IPS-18a (cell line): ENCODE measurements at regions not wholly inside any gene's neighbourhood (a gene's known extent, or its start where the extent isn't known, plus 50 kb on each side); places are given as distances from the start of the nearest gene placed in this dataset.
"Not testable (repeated sequence)": the region's sequence is repeated elsewhere in the genome, so short reads cannot be mapped to it uniquely, and the experiment has no call there.

Source experiments
- H3K27ac ChIP-seq: one replicate; pipeline ENCODE4 v1.5.1; 2013; ENCODE audit warnings: low read length
- H3K27me3 ChIP-seq: one replicate; pipeline ENCODE4 v1.6.1; 2013; ENCODE audit warnings: mild to moderate bottlenecking, low read length; ENCODE audit not compliant: control insufficient read depth, insufficient read depth
- H3K36me3 ChIP-seq: one replicate; pipeline ENCODE4 v1.6.1; 2013; ENCODE audit warnings: low read depth, low read length; ENCODE audit not compliant: control insufficient read depth
- H3K4me1 ChIP-seq: one replicate; pipeline ENCODE4 v1.6.1; 2013; ENCODE audit warnings: low read depth, low read length; ENCODE audit not compliant: control insufficient read depth
- H3K4me3 ChIP-seq: one replicate; pipeline ENCODE4 v1.5.1; 2013; ENCODE audit warnings: low read length
- H3K9ac ChIP-seq: one replicate; pipeline ENCODE4 v1.6.1; 2013; ENCODE audit warnings: mild to moderate bottlenecking, low read length, moderate library complexity
- H3K9me3 ChIP-seq: one replicate; pipeline ENCODE4 v1.6.1; 2013; ENCODE audit warnings: low read depth, low read length; ENCODE audit not compliant: control insufficient read depth

GRCh38 chr12:116376354-116377193 lies 99.1 kb upstream of the MED13L start:
- no peak overlapping the region for H3K9ac ChIP-seq
- no peaks in the 10 kb centered on the region for H3K9me3 ChIP-seq
- H3K4me3 ChIP-seq, result no peak overlapping the region
- no peaks in the 10 kb centered on the region for H3K36me3 ChIP-seq
- H3K4me1 ChIP-seq, result peaks cover 17% of the 10 kb centered on the region
- H3K27ac ChIP-seq, result no peak overlapping the region
- H3K27me3 ChIP-seq, result peaks cover 5% of the 10 kb centered on the region

GRCh38 chr12:116377194-116377571 lies 99.7 kb upstream of the MED13L start:
- H3K4me3 ChIP-seq, H3K27ac ChIP-seq: not testable (repeated sequence)

GRCh38 chr12:116378002-116378401 lies 100.5 kb upstream of the MED13L start:
- peaks cover 5% of the 10 kb centered on the region for H3K27me3 ChIP-seq
- H3K9me3 ChIP-seq, result no peaks in the 10 kb centered on the region
- peaks cover 30% of the 10 kb centered on the region for H3K4me1 ChIP-seq
- H3K9ac ChIP-seq, result no peak overlapping the region
- H3K36me3 ChIP-seq, result no peaks in the 10 kb centered on the region
- no peak overlapping the region for H3K4me3 ChIP-seq
- no peak overlapping the region for H3K27ac ChIP-seq

More at GRCh38 chr12:116377194-116377571, 99.7 kb upstream of the MED13L start:
- not testable (repeated sequence) for H3K9ac ChIP-seq, H3K27me3 ChIP-seq, H3K36me3 ChIP-seq, H3K9me3 ChIP-seq
- peaks cover 22% of the 10 kb centered on the region for H3K4me1 ChIP-seq

- Histone ChIP-seq H3K9ac (no peak overlapping the region), H3K36me3 (no peaks in the 10 kb centered on the region), H3K27ac (no peak overlapping the region), H3K9me3 (no peaks in the 10 kb centered on the region), H3K4me3 (no peak overlapping the region), H3K27me3 (peaks cover 5% of the 10 kb centered on the region), H3K4me1 (peaks cover 36% of the 10 kb centered on the region)
Measured at GRCh38 chr12:116380108-116380507, 102.6 kb upstream of the MED13L start.

GRCh38 chr12:116380740-116381139 lies 103.2 kb upstream of the MED13L start:
- not testable (repeated sequence) for H3K4me3 ChIP-seq, H3K27me3 ChIP-seq, H3K27ac ChIP-seq, H3K9me3 ChIP-seq, H3K36me3 ChIP-seq
- peaks cover 36% of the 10 kb centered on the region for H3K4me1 ChIP-seq
- H3K9ac ChIP-seq, result peak overlapping the region; percentile 41

GRCh38 chr12:116381240-116381743 lies 103.8 kb upstream of the MED13L start:
- H3K36me3 ChIP-seq, result no peaks in the 10 kb centered on the region
- H3K4me1 ChIP-seq, result peaks cover 31% of the 10 kb centered on the region
- H3K27ac ChIP-seq, result no peak overlapping the region

GRCh38 chr12:116381744-116382685 lies 104.5 kb upstream of the MED13L start:
- Histone ChIP-seq H3K36me3 (no peaks in the 10 kb centered on the region), H3K4me3 (peak overlapping the region; percentile 50), H3K9me3 (no peaks in the 10 kb centered on the region), H3K9ac (peak overlapping the region; percentile 41), H3K27ac (no peak overlapping the region), H3K27me3 (peaks cover 5% of the 10 kb centered on the region), H3K4me1 (peaks cover 28% of the 10 kb centered on the region)

More at GRCh38 chr12:116381240-116381743, 103.8 kb upstream of the MED13L start:
- Histone ChIP-seq H3K4me3 (peak overlapping the region; percentile 50), H3K27me3 (peaks cover 5% of the 10 kb centered on the region), H3K9ac (peak overlapping the region; percentile 41), H3K9me3 (no peaks in the 10 kb centered on the region)

GRCh38 chr12:116382686-116383530 lies 105.4 kb upstream of the MED13L start:
- H3K4me3 ChIP-seq, result peak overlapping the region; percentile 50

GRCh38 chr12:116384175-116384574 lies 106.7 kb upstream of the MED13L start:
- Histone ChIP-seq H3K9ac (no peak overlapping the region), H3K36me3 (no peaks in the 10 kb centered on the region), H3K4me3 (no peak overlapping the region), H3K9me3 (no peaks in the 10 kb centered on the region), H3K4me1 (peaks cover 28% of the 10 kb centered on the region), H3K27ac (no peak overlapping the region), H3K27me3 (peaks cover 5% of the 10 kb centered on the region)

More at GRCh38 chr12:116382686-116383530, 105.4 kb upstream of the MED13L start:
- Histone ChIP-seq H3K27me3 (peaks cover 5% of the 10 kb centered on the region), H3K36me3 (no peaks in the 10 kb centered on the region), H3K9ac (no peak overlapping the region), H3K9me3 (no peaks in the 10 kb centered on the region), H3K4me1 (peaks cover 28% of the 10 kb centered on the region), H3K27ac (no peak overlapping the region)

GRCh38 chr12:116384691-116385485 lies 107.4 kb upstream of the MED13L start:
- Histone ChIP-seq H3K27me3 (peaks cover 5% of the 10 kb centered on the region), H3K4me1 (peaks cover 28% of the 10 kb centered on the region), H3K9ac (no peak overlapping the region), H3K9me3 (no peaks in the 10 kb centered on the region), H3K4me3 (no peak overlapping the region), H3K27ac (no peak overlapping the region), H3K36me3 (no peaks in the 10 kb centered on the region)
